ENCODE measurements at regions not wholly inside any gene's neighbourhood (a gene's known extent, or its start where the extent isn't known, plus 50 kb on each side); places are given as distances from the start of the nearest gene placed in this dataset.

- DNase-seq (ENCODE audit: low spot score) = no peak
These were observed 62.3 kb upstream of the DAPL1 start for GRCh38 chr2:158732573-158733429.

GRCh38 chr2:158733430-158733755 is 61.7 kb upstream of the DAPL1 start:
- no peak for DNase-seq (ENCODE audit: low spot score)

GRCh38 chr2:158734442-158734841 is 60.7 kb upstream of the DAPL1 start:
- no peak for DNase-seq (ENCODE audit: low spot score)

- DNase-seq (ENCODE audit: low spot score) = no peak
These were observed 59.1 kb upstream of the DAPL1 start for GRCh38 chr2:158735822-158736580.

GRCh38 chr2:158738363-158738762 is 56.8 kb upstream of the DAPL1 start:
- no peak for DNase-seq (ENCODE audit: low spot score)

GRCh38 chr2:158740127-158740526 is 55.0 kb upstream of the DAPL1 start:
- DNase-seq (ENCODE audit: low spot score) = peak; percentile 93

GRCh38 chr2:158740621-158741020 is 54.5 kb upstream of the DAPL1 start:
- peak; percentile 82 for DNase-seq (ENCODE audit: low spot score)

- DNase-seq (ENCODE audit: low spot score) = no peak
These were observed 53.5 kb upstream of the DAPL1 start for GRCh38 chr2:158741625-158742024.

GRCh38 chr2:158742536-158742935 is 52.6 kb upstream of the DAPL1 start:
- no peak for DNase-seq (ENCODE audit: low spot score)

- DNase-seq (ENCODE audit: low spot score) = no peak
These were observed 51.7 kb upstream of the DAPL1 start for GRCh38 chr2:158743466-158743865.

- DNase-seq (ENCODE audit: low spot score) = no peak
These were observed 51.2 kb upstream of the DAPL1 start for GRCh38 chr2:158743879-158744278.

GRCh38 chr2:158745067-158745865 is 49.9 kb upstream of the DAPL1 start:
- DNase-seq (ENCODE audit: low spot score) = peak; percentile 72
